Astrocyte (in vitro differentiated cells and primary cell): ENCODE measurements at regions not wholly inside any gene's neighbourhood (a gene's known extent, or its start where the extent isn't known, plus 50 kb on each side); places are given as distances from the start of the nearest gene placed in this dataset.
"Not testable (repeated sequence)": the region's sequence is repeated elsewhere in the genome, so short reads cannot be mapped to it uniquely, and the experiment has no call there.

Source experiments
- DNase-seq: peaks from one replicate; pipeline ENCODE4 v3.0.0-alpha.2; 2010; ENCODE audit warnings: low read depth
- FAIRE-seq: peaks from 2 replicates; lab custom pipeline; 2011; peaks lifted over from hg19 to GRCh38; lab: Jason Lieb, UNC
- H2AFZ ChIP-seq: 2 replicates; pipeline ENCODE4 v1.6.0; 2012; ENCODE audit warnings: low read depth, low read length, inconsistent platforms
- H3K27ac ChIP-seq: 2 replicates; pipeline ENCODE4 v1.5.1; 2011; ENCODE audit warnings: low read depth, low read length, inconsistent platforms
- H3K27me3 ChIP-seq: 2 replicates; pipeline ENCODE4 v1.6.0; 2011; ENCODE audit warnings: low read length, inconsistent platforms; ENCODE audit not compliant: insufficient read depth
- H3K36me3 ChIP-seq: 2 replicates; pipeline ENCODE4 v1.5.1; 2011; ENCODE audit warnings: low read length, inconsistent platforms; ENCODE audit not compliant: insufficient read depth
- H3K4me1 ChIP-seq: 2 replicates; pipeline ENCODE4 v1.5.1; 2011; ENCODE audit warnings: low read length, inconsistent platforms; ENCODE audit not compliant: insufficient read depth
- H3K4me2 ChIP-seq: 2 replicates; pipeline ENCODE4 v1.6.0; 2012; ENCODE audit warnings: low read length, inconsistent platforms
- H3K4me3 ChIP-seq: 2 replicates; pipeline ENCODE4 v1.5.1; 2011; ENCODE audit warnings: low read depth, mild to moderate bottlenecking, low read length, inconsistent platforms; ENCODE audit not compliant: insufficient read depth
- H3K79me2 ChIP-seq: 2 replicates; pipeline ENCODE4 v1.6.0; 2012; ENCODE audit warnings: mild to moderate bottlenecking, low read length, inconsistent platforms; ENCODE audit not compliant: insufficient read depth
- H3K9ac ChIP-seq: 2 replicates; pipeline ENCODE4 v1.6.0; 2012; ENCODE audit warnings: mild to moderate bottlenecking, low read length, inconsistent platforms
- H3K9me3 ChIP-seq: 2 replicates; pipeline ENCODE4 v1.5.1; 2012; ENCODE audit warnings: low read depth, mild to moderate bottlenecking, low read length, inconsistent platforms; ENCODE audit not compliant: insufficient read depth
- H4K20me1 ChIP-seq: 2 replicates; pipeline ENCODE4 v1.6.0; 2012; ENCODE audit warnings: low read length, inconsistent platforms; ENCODE audit not compliant: insufficient read depth
- H3K27ac Mint-ChIP-seq: one replicate; pipeline ENCODE4 v1.8.0; 2021; ENCODE audit warnings: mild to moderate bottlenecking, mixed read lengths; ENCODE audit not compliant: unreplicated experiment
- H3K27me3 Mint-ChIP-seq: one replicate; pipeline ENCODE4 v1.8.0; 2021; ENCODE audit warnings: low read depth, mixed read lengths; ENCODE audit not compliant: unreplicated experiment
- H3K36me3 Mint-ChIP-seq: one replicate; pipeline ENCODE4 v1.8.0; 2021; ENCODE audit warnings: low read depth, mixed read lengths; ENCODE audit not compliant: unreplicated experiment
- H3K4me1 Mint-ChIP-seq: one replicate; pipeline ENCODE4 v1.8.0; 2021; ENCODE audit warnings: low read depth, mixed read lengths; ENCODE audit not compliant: unreplicated experiment
- H3K4me3 Mint-ChIP-seq: one replicate; pipeline ENCODE4 v1.8.0; 2021; ENCODE audit warnings: mild to moderate bottlenecking, moderate library complexity, mixed read lengths; ENCODE audit not compliant: unreplicated experiment
- H3K9me3 Mint-ChIP-seq: one replicate; pipeline ENCODE4 v1.8.0; 2021; ENCODE audit warnings: mild to moderate bottlenecking, mixed read lengths; ENCODE audit not compliant: unreplicated experiment
- EZH2 ChIP-seq: IDR thresholded peaks from 2 replicates; pipeline ENCODE4 v1.6.1; 2012; ENCODE audit warnings: mild to moderate bottlenecking, low read length, inconsistent platforms; ENCODE audit not compliant: insufficient read depth
- TF ChIP-seq, protein P1 (sequence below): IDR thresholded peaks from 2 replicates; pipeline ENCODE4 v1.5.1; 2011; ENCODE audit warnings: low read depth, mild to moderate bottlenecking, inconsistent platforms, low read length, moderate library complexity; ENCODE audit not compliant: insufficient read depth

DNA sequence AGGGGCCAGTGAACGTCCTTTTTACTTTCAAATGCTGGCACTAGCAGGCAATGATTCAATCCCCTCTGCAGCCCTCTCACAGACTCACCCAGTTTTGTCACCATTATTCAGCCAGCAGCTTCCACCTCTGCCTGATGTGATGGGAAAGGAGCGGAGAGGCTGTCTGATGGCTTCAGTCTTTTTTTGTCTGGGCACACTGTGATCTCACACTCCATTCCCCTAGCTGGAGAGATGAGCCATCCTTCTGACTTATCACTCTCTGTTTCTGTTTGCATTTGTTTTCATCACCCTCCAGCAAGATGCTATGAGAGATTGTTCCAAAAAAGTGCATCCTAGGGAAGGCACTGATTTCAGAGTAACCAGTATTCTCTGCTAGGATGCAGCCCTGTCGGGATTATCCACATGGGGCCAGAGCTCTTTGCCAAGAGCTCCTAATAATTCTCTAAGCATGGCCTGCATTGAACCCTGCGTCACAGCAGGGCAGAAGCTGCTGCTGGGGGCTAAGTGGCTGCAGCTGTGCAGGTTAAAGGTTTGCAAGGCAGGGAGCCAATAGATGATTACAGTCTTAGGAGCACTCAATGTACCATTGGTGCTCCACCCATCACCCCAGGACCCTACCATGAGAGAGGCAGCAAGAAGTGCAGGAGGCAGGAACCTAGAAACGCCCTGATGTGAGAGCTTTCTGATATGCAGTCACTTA, 236.1 kb upstream of the C16orf82 start:
- FAIRE-seq = no peak
- no peak for DNase-seq

DNA sequence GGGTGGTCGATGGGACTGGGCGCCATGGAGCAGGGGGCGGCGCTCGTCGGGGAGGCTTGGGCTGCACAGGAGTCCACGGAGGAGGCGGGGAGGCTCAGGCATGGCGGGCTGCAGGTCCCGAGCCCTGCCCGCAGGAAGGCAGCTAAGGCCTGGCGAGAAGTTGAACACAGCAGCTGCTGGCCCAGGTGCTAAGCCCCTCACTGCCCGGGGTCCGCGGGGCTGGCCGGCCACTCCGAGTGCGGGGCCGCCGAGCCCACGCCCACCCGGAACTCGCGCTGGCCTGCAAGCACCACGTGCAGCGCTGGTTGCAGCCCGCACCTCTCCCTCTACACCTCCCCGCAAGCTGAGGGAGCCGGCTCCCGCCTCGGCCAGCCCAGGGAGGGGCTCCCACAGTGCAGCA, 230.6 kb upstream of the C16orf82 start:
- not testable (repeated sequence) for H3K36me3 Mint-ChIP-seq, H3K4me3 Mint-ChIP-seq, H3K27ac ChIP-seq, FAIRE-seq, H3K4me3 ChIP-seq, H3K27ac Mint-ChIP-seq, H3K4me2 ChIP-seq, H3K4me1 Mint-ChIP-seq, H4K20me1 ChIP-seq, H3K4me1 ChIP-seq, H2AFZ ChIP-seq, H3K27me3 ChIP-seq, H3K9ac ChIP-seq, H3K27me3 Mint-ChIP-seq, H3K79me2 ChIP-seq, DNase-seq, H3K9me3 ChIP-seq, H3K36me3 ChIP-seq
- peaks cover 12% of the 10 kb centered on the region for H3K9me3 Mint-ChIP-seq

More for the DNA sequence above, 236.1 kb upstream of the C16orf82 start:
- no peak overlapping the region for H3K4me3 ChIP-seq
- no peaks in the 10 kb centered on the region for H3K9me3 ChIP-seq
- no peaks in the 10 kb centered on the region for H4K20me1 ChIP-seq
- no peak overlapping the region for H3K27ac Mint-ChIP-seq
- H3K4me2 ChIP-seq = no peak overlapping the region
- no peaks in the 10 kb centered on the region for H3K4me1 ChIP-seq
- H3K36me3 ChIP-seq = no peaks in the 10 kb centered on the region
- no peak overlapping the region for H2AFZ ChIP-seq
- H3K27me3 ChIP-seq = no peaks in the 10 kb centered on the region
- no peak for TF ChIP-seq EZH2
- TF ChIP-seq, protein P1, sequence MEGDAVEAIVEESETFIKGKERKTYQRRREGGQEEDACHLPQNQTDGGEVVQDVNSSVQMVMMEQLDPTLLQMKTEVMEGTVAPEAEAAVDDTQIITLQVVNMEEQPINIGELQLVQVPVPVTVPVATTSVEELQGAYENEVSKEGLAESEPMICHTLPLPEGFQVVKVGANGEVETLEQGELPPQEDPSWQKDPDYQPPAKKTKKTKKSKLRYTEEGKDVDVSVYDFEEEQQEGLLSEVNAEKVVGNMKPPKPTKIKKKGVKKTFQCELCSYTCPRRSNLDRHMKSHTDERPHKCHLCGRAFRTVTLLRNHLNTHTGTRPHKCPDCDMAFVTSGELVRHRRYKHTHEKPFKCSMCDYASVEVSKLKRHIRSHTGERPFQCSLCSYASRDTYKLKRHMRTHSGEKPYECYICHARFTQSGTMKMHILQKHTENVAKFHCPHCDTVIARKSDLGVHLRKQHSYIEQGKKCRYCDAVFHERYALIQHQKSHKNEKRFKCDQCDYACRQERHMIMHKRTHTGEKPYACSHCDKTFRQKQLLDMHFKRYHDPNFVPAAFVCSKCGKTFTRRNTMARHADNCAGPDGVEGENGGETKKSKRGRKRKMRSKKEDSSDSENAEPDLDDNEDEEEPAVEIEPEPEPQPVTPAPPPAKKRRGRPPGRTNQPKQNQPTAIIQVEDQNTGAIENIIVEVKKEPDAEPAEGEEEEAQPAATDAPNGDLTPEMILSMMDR = no peak
- H3K9ac ChIP-seq = no peak overlapping the region
- H3K4me1 Mint-ChIP-seq = no peaks in the 10 kb centered on the region
- H3K36me3 Mint-ChIP-seq = no peaks in the 10 kb centered on the region
- peaks cover 9% of the 10 kb centered on the region for H3K9me3 Mint-ChIP-seq
- no peak overlapping the region for H3K4me3 Mint-ChIP-seq
- H3K79me2 ChIP-seq = no peaks in the 10 kb centered on the region
- peaks cover 3% of the 10 kb centered on the region for H3K27me3 Mint-ChIP-seq
- H3K27ac ChIP-seq = no peak overlapping the region

DNA sequence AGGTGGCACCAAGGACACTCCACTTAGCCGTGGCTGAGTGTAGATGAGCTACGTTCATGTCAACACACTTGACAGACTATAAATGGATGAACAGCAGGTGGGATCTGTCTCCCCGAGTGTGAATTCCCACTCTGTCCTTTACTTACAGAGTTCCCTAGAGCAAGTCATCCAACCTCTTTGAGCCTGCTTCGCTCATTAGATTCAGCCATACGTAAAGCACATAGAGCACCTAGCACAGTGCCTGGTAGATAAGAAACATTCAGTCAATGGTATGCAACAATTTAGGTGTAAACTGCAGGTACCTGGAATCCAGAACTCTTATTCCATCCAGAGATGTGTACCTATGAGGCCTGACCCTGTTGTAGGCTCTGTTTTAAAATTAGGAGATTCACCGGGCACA, 227.8 kb upstream of the C16orf82 start:
- Histone ChIP-seq H3K36me3 (no peaks in the 10 kb centered on the region), H3K4me2 (no peak overlapping the region), H2AFZ (no peak overlapping the region), H3K4me3 (no peak overlapping the region), H4K20me1 (no peaks in the 10 kb centered on the region), H3K27me3 (no peaks in the 10 kb centered on the region), H3K27ac (no peak overlapping the region), H3K4me1 (no peaks in the 10 kb centered on the region), H3K9ac (no peak overlapping the region), H3K9me3 (no peaks in the 10 kb centered on the region), H3K79me2 (no peaks in the 10 kb centered on the region)
- H3K4me3 Mint-ChIP-seq = no peak overlapping the region
- no peaks in the 10 kb centered on the region for H3K36me3 Mint-ChIP-seq
- H3K27me3 Mint-ChIP-seq = no peaks in the 10 kb centered on the region
- H3K9me3 Mint-ChIP-seq = peaks cover 11% of the 10 kb centered on the region
- no peak for FAIRE-seq
- TF ChIP-seq, protein P1 = no peak
- TF ChIP-seq EZH2 = no peak
- no peak for DNase-seq
- H3K27ac Mint-ChIP-seq = no peak overlapping the region
- H3K4me1 Mint-ChIP-seq = no peaks in the 10 kb centered on the region
